Suprapubic skin (tissue), 4 donors: ENCODE measurements at regions not wholly inside any gene's neighbourhood (a gene's known extent, or its start where the extent isn't known, plus 50 kb on each side); places are given as distances from the start of the nearest gene placed in this dataset.
A peak's percentile ranks its signal among the peaks of the same experiment; 100 is the strongest.

Experiments
- DNase-seq, 2 donors: peaks; one replicate each; pipeline ENCODE4 v3.0.0-alpha.2; 2019; ENCODE audit warnings: low spot score in 2 of 2
- H3K27ac ChIP-seq: fragments of 200-600 bp; sonication (generic); one replicate; pipeline ENCODE4 v1.5.1; 2019
- H3K27me3 ChIP-seq: fragments of 200-600 bp; sonication (generic); one replicate; pipeline ENCODE4 v1.5.1; 2019
- H3K36me3 ChIP-seq: fragments of 200-600 bp; sonication (generic); one replicate; pipeline ENCODE4 v1.5.1; 2019
- H3K4me1 ChIP-seq: fragments of 200-600 bp; sonication (generic); one replicate; pipeline ENCODE4 v1.5.1; 2019
- H3K4me3 ChIP-seq: fragments of 200-600 bp; sonication (generic); one replicate; pipeline ENCODE4 v1.5.1; 2019; ENCODE audit warnings: mild to moderate bottlenecking
- H3K9me3 ChIP-seq: fragments of 200-600 bp; sonication (generic); one replicate; pipeline ENCODE4 v1.5.1; 2019
- EP300 ChIP-seq: sonication (generic); formaldehyde crosslinking; IDR thresholded peaks from one replicate; pipeline ENCODE4 v1.6.1; 2017; ENCODE audit warnings: antibody characterized with exemption
- POLR2A ChIP-seq, 2 donors: fragments of 450-650 bp; IDR thresholded peaks; one replicate each; pipeline ENCODE4 v1.6.1; 2017; ENCODE audit warnings: antibody characterized with exemption in 2 of 2, mild to moderate bottlenecking in 2 of 2, moderate library complexity in 2 of 2
- POLR2AphosphoS5 ChIP-seq, 3 donors: sonication (generic); formaldehyde crosslinking; IDR thresholded peaks; one replicate each; pipeline ENCODE4 v1.6.1; 2017; ENCODE audit warnings: antibody characterized with exemption in 3 of 3
- WGBS: methylation state at CpG from one replicate; pipeline ENCODE4 v1.1.5; 2018; 5-methylcytosine and 5-hydroxymethylcytosine counted together
- TF ChIP-seq, protein P1 (sequence below), 2 donors: fragments of 200-600 bp in 1 of 2; fragments of 450-650 bp in 1 of 2; sonication (generic) in 1 of 2; IDR thresholded peaks; one replicate each; pipeline ENCODE4 v1.5.1; 2016 to 2019; ENCODE audit warnings: antibody characterized with exemption in 2 of 2, mild to moderate bottlenecking in 1 of 2, moderate library complexity in 1 of 2

DNA sequence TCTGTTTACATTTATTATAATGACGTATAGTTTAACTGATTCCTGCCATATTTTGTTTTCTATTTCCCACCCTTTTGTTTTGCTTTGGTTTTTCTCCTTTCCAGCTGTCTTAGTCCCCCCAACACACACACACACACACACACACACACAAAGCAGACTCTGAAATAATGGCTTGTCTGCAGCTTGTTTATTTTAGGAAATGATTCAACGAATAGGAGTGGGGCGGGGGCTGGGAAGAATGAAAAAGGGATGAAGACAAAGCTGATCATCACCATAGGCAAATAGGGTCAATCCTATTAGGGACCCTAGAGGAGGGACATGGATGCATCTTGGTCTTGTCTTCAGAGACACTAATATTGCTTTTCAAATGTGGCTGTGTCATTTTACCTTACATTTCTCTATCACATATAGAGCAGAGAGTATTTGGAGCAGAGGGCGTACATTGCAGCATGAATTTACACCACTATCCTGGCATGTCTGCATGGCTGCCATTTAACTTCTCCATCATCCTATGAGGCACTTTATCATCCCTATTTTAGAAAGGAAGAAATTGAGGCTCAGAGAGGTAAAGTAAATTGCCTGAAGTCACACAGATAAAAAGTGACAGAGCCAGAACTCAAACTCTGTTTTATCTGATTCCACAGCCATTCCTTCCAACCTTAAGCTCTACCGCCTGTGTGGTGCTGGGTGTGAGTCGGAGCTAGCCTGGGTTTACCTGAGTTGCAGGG, 147.2 kb upstream of the TPM1 start:
- no peak overlapping the region for H3K27ac ChIP-seq
- H3K36me3 ChIP-seq = no peaks in the 10 kb centered on the region
- no peaks in the 10 kb centered on the region for H3K9me3 ChIP-seq
- H3K4me1 ChIP-seq = peaks cover 52% of the 10 kb centered on the region
- WGBS = 88% methylated on average over 6 of the region's 6 CpGs
- TF ChIP-seq, protein P1, sequence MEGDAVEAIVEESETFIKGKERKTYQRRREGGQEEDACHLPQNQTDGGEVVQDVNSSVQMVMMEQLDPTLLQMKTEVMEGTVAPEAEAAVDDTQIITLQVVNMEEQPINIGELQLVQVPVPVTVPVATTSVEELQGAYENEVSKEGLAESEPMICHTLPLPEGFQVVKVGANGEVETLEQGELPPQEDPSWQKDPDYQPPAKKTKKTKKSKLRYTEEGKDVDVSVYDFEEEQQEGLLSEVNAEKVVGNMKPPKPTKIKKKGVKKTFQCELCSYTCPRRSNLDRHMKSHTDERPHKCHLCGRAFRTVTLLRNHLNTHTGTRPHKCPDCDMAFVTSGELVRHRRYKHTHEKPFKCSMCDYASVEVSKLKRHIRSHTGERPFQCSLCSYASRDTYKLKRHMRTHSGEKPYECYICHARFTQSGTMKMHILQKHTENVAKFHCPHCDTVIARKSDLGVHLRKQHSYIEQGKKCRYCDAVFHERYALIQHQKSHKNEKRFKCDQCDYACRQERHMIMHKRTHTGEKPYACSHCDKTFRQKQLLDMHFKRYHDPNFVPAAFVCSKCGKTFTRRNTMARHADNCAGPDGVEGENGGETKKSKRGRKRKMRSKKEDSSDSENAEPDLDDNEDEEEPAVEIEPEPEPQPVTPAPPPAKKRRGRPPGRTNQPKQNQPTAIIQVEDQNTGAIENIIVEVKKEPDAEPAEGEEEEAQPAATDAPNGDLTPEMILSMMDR (IDR thresholded peaks at IDR 0.05) = no peak
- TF ChIP-seq POLR2AphosphoS5 (IDR thresholded peaks at IDR 0.05) = no peak
- TF ChIP-seq POLR2A (IDR thresholded peaks at IDR 0.05) = no peak
- TF ChIP-seq EP300 = no peak
- no peaks in the 10 kb centered on the region for H3K27me3 ChIP-seq
- no peak for DNase-seq
- no peak overlapping the region for H3K4me3 ChIP-seq

DNA sequence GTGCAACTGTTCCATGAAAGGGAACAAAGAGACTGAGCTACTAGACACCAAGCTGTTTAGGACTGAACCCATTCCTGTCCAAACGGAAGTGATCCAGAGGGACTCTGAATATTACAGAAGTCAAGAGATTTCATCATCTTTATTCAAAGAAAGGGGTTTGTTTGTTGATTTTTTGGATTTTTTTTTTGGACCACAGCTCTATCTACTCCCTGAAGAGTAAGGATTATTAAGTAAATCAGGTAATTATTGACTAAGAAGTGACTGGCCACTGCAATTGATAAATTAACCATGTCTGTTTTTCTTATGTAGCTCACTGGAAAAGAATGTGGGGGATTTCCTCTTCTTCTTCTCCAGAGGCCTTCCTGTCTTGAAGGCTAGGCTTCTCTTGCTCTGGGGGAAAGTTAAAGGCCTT, 146.6 kb upstream of the TPM1 start:
- TF ChIP-seq POLR2AphosphoS5 (IDR thresholded peaks at IDR 0.05) = no peak
- TF ChIP-seq POLR2A (IDR thresholded peaks at IDR 0.05) = no peak
- TF ChIP-seq, protein P1 (IDR thresholded peaks at IDR 0.05) = no peak
- no peak for TF ChIP-seq EP300
- 68% methylated on average over 1 of the region's 1 CpG for WGBS
- Histone ChIP-seq H3K27ac (peak overlapping the region; percentile 83), H3K36me3 (no peaks in the 10 kb centered on the region), H3K4me1 (peaks cover 55% of the 10 kb centered on the region), H3K27me3 (no peaks in the 10 kb centered on the region), H3K9me3 (no peaks in the 10 kb centered on the region), H3K4me3 (no peak overlapping the region)
- no peak for DNase-seq

DNA sequence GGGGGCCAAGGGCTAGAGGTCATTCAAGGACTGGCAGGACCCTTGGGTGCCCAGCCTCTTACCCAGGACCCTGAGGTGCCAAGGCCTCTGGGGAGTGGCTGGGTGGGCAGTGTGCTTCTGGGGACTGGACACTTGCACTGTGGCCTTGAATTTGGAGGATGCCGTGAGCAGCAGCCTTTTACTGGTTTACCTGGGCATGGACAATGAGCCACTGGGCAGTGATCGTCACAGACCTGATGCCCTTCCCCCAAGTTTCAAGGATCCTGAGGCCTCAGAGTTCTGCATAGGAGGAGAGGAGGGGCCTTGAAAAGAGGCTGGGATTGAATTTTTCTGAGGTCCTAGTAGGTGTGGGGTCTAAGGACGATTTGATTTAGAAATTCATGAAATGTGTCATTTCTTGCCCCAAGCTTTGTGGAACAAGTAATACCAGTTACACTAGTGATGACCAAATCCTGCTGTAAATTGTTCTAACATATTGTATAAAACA, 146.1 kb upstream of the TPM1 start:
- no peaks in the 10 kb centered on the region for H3K36me3 ChIP-seq
- peaks cover 60% of the 10 kb centered on the region for H3K4me1 ChIP-seq
- H3K27ac ChIP-seq = peak overlapping the region; percentile 83
- no peaks in the 10 kb centered on the region for H3K27me3 ChIP-seq
- H3K4me3 ChIP-seq = no peak overlapping the region
- H3K9me3 ChIP-seq = no peaks in the 10 kb centered on the region
- 72% methylated on average over 3 of the region's 3 CpGs for WGBS
- TF ChIP-seq POLR2A (IDR thresholded peaks at IDR 0.05) = no peak
- TF ChIP-seq EP300 = no peak
- TF ChIP-seq, protein P1 (IDR thresholded peaks at IDR 0.05) = no peak
- no peak for TF ChIP-seq POLR2AphosphoS5 (IDR thresholded peaks at IDR 0.05)
- DNase-seq = no peak

DNA sequence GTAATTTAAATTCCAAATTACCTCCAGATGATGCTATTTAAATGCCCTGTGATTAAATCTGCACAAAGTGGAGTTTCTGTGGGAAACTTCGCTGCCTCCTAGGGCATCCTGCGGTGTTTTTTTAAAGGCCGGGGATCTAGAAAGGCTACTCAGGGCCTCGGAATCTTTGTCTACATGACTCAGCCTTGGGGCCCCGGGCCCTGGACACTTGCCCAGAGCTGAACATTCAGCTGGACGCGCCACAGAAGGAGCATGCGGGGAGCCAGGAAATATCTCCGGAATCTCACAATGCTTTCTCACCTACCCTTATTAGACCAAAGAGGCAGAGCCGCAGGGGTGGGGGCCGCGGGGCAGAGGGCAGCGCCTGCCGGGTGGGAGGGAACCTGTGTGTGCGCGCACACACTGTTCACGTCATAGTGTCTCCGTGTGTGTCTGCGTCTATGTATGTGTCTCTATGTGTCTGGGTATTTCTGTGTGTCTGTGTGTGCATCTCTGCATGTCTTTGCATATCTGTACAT, 145.5 kb upstream of the TPM1 start:
- Histone ChIP-seq H3K27me3 (no peaks in the 10 kb centered on the region), H3K27ac (peak overlapping the region; percentile 83), H3K4me1 (peaks cover 60% of the 10 kb centered on the region), H3K9me3 (no peaks in the 10 kb centered on the region), H3K36me3 (no peaks in the 10 kb centered on the region), H3K4me3 (peak overlapping the region; percentile 16)
- DNase-seq = peak; percentile 86 to 89
- TF ChIP-seq POLR2AphosphoS5 (IDR thresholded peaks at IDR 0.05) (no peak), EP300 (peak; percentile 89), POLR2A (IDR thresholded peaks at IDR 0.05) (no peak)
- TF ChIP-seq, protein P1 (IDR thresholded peaks at IDR 0.05) = no peak
- 30% methylated on average over 19 of the region's 19 CpGs for WGBS

DNA sequence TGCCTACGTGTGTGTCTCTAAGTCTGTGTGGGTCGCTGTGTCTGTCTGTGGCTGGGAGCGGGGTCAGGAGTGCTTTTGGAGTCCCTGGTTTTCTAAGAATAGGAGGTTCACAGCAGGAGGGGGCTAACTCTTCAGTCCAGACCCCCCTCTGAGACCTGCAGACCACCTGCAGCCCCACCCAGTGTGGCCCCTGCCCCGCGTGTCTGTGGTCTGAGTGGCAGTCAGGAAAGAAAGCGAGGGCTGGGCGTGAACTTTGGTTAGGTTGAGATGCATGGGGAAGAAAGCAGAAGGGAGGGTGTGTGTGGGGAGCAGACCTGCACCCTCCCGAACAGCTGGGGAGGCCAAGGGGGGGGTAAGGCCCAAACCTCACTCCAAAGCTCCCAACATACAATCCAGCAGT, 144.9 kb upstream of the TPM1 start:
- no peaks in the 10 kb centered on the region for H3K9me3 ChIP-seq
- no peaks in the 10 kb centered on the region for H3K27me3 ChIP-seq
- no peak for DNase-seq
- H3K4me1 ChIP-seq = peaks cover 60% of the 10 kb centered on the region
- TF ChIP-seq EP300 (no peak), POLR2AphosphoS5 (IDR thresholded peaks at IDR 0.05) (no peak), POLR2A (IDR thresholded peaks at IDR 0.05) (no peak)
- TF ChIP-seq, protein P1 (IDR thresholded peaks at IDR 0.05) = no peak
- peak overlapping the region; percentile 83 for H3K27ac ChIP-seq
- H3K4me3 ChIP-seq = no peak overlapping the region
- no peaks in the 10 kb centered on the region for H3K36me3 ChIP-seq
- 74% methylated on average over 8 of the region's 8 CpGs for WGBS
